DMS 273 (cell line): ENCODE measurements at regions not wholly inside any gene's neighbourhood (a gene's known extent, or its start where the extent isn't known, plus 50 kb on each side); places are given as distances from the start of the nearest gene placed in this dataset.
"Not testable (repeated sequence)": the region's sequence is repeated elsewhere in the genome, so short reads cannot be mapped to it uniquely, and the experiment has no call there.

Experiments used
- DNase-seq: peaks from one replicate; lab custom pipeline; 2025; ENCODE audit not compliant: unreplicated experiment; lab: John Stamatoyannopoulos, UW

- DNase-seq, result peak; percentile 65
Measured at GRCh38 chr12:116687888-116688287, 50.0 kb downstream of the SPRING1 start.

GRCh38 chr12:116684891-116685290 lies 53.0 kb downstream of the SPRING1 start:
- DNase-seq, result no peak

GRCh38 chr12:116677202-116677661 lies 60.6 kb downstream of the SPRING1 start:
- DNase-seq, result no peak

DNA sequence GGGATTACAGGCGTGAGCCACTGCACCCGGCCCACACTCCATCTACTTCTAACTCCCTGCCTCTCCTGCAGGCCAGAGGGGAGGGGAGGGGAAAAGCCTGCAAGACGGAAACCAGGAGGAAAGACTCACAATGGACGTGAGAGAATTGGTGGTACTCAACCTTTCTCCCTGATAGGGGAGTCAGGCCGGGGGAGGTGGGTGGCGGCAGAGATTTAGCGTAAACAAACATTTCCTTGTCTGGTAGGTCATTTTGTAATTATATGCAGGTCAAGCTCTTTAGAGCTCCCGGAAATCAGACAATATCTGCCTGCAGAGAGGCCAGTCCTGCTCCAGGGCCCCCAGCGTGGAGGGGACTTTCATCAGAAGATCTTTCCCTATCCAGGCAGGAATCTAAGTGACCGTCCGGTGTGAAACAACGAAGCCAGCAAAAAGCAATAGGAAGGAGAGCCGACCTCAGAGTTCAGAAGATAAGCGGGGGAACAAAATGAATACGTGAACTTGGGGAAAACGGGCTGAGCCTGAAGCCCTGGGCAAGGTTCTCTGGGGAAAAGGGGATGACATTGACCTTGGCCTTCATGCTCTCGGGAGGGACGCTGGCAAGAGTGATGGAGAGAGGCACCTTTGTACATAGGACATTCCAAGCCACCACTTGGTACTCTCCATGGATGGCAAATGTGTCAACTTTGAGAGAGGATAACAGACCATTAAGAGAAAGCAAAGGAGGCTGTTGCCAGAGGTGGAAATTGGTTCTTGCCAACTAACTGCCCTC lies 62.3 kb downstream of the SPRING1 start:
- DNase-seq, result no peak

- DNase-seq, result no peak
Measured at GRCh38 chr12:116674643-116675183, 63.2 kb downstream of the SPRING1 start.

DNA sequence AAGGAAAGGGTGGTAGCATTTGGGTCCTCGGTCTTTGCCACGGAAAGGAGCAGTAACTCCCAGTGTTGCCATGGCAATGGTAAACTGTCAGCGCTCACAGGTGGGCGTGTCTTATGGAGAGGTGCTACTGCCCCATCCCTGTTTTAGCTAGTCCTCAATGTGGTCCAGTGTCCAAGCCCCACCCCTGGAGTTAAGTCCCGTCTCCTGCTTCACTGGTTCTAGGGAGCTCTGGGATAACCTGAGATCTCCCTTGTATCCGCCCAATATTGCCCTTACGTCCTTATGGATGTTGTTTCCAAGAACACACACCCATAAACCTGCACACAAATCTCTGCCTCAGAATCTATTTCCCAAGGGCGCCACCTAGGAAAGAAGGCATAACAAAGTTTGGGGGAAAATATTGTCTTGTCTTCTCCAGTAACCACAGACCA lies 64.2 kb downstream of the SPRING1 start:
- peak; percentile 35 for DNase-seq

- DNase-seq, result no peak
Measured at GRCh38 chr12:116672842-116673516, 64.9 kb downstream of the SPRING1 start.

DNA sequence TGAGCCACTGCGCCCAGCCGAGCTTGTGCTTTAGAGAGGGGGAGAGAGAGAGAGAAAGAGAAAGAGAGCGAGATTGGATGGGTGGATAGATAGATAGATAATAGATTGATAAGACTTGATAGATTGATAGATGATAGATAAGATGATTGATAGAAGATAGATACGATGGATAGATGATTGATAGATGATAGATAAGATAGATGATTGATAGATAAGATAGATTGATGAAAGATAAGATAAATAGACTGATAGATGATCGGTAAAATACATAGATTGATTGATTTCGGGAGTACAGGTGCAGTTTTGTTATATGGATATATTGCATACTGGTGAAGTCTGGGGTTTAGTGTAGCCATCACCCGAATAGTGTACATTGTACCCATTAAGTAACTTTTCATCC lies 65.9 kb downstream of the SPRING1 start:
- DNase-seq, result no peak

GRCh38 chr12:116670859-116671258 lies 67.0 kb downstream of the SPRING1 start:
- no peak for DNase-seq

DNA sequence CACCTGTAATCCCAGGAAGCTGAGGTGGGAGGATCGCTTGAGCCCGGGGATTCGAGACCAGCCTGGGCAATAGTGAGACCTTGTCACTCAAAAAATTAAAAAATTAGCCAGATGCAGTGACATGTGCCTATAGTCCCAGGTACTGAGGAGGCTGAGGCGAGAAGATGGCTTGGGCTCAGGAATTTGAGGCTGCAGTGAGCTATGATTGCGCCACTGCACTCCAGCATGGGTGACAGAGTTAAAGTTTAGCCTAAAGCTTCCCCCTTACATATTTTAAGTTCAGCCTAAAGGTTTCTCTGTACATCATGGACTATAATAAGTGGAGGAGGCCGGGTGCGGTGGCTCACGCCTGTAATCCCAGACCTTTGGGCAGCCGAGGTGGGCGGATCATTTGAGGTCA lies 70.1 kb downstream of the SPRING1 start:
- DNase-seq, result no peak

GRCh38 chr12:116666829-116667228 lies 71.0 kb downstream of the SPRING1 start:
- DNase-seq, result not testable (repeated sequence)

- no peak for DNase-seq
Measured at GRCh38 chr12:116666305-116666673, 71.6 kb downstream of the SPRING1 start.

- no peak for DNase-seq
Measured at GRCh38 chr12:116665666-116666304, 72.1 kb downstream of the SPRING1 start.

DNA sequence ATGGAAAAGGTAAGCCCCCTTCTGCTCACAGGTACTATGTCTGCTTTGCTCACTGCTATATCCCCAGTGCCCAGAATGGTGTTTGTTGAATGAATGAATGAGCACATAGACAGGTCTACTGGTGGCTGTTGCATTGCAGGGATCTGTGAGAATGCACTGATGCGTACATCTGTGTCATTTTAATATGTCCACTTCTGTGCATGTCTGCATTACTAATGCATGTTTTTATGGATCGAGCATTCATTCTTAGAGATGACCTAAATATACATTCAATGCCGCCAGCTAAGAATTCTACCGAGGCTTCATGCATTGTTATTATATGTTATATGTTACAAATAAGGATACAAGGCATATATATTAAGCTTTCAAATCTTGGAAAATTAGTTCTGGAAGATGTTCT lies 73.8 kb downstream of the SPRING1 start:
- no peak for DNase-seq

DNA sequence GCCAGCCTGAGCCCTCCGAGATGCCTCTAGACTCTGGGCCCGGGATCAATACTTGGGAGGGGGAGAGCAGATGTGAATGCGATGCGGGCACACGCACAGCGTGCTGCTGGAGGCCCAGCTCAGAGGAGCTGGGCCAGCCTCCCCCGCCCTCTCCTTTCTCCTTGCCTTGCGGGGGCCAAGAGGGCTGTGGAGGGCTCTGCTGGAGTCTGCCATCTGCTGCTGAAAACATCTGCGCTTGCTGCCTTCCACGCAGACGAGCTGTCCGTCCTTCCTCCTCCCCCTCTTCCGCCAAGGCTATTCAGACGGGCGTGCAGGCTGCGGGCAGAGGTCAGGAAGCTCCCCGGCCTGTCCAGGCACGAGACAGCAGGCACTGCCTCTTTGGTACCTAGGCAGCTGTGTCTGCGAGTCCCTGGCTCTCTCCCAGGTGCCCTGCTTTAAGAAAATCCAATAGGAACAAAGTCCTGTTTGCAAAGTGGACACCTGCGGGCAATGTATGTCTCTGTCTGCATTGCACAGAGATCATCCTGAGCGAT lies 75.2 kb downstream of the SPRING1 start:
- peak; percentile 84 for DNase-seq

GRCh38 chr12:116661341-116661740 lies 76.5 kb downstream of the SPRING1 start:
- DNase-seq, result no peak

DNA sequence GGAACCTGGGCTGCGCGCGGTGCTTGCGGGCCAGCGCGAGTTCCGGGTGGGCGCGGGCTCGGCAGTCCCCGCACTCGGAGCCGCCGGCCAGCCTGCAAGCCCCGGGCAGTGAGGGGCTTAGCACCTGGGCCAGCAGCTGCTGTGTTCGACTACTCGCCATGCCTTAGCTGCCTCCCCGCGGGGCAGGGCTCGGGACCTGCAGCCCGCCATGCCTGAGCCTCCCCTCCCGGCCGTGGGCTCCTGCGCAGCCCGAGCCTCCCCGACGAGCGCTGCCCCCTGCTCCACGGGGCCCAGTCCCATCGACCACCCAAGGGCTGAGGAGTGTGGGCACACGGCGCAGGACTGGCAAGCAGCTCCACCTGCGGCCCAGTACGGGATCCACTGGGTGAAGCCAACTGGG lies 77.1 kb downstream of the SPRING1 start:
- DNase-seq, result not testable (repeated sequence)

GRCh38 chr12:116659771-116660481 lies 77.9 kb downstream of the SPRING1 start:
- no peak for DNase-seq

GRCh38 chr12:116657921-116658495 lies 79.9 kb downstream of the SPRING1 start:
- DNase-seq, result no peak

DNA sequence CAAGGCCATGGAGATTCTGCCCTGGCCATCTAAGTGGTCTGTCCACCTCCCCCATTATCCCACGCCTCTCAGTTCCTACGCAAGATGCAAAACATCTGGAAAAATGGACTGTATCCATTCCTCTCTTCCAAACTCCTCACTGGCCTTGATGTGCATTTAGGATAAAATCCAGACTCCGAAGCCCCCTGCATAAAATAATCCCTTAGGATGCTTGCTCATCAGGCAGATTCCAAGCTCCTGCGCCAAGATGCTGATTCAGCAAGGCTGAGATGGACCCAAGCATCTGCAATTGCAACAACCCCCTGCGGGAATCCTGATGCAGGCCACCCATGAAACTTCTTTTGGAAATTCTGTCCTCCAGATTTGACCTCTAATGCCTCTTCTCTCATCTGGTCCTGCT lies 81.6 kb downstream of the SPRING1 start:
- no peak for DNase-seq
